GM10266 (cell line): ENCODE measurements at regions not wholly inside any gene's neighbourhood (a gene's known extent, or its start where the extent isn't known, plus 50 kb on each side); places are given as distances from the start of the nearest gene placed in this dataset.
"Not testable (repeated sequence)": the region's sequence is repeated elsewhere in the genome, so short reads cannot be mapped to it uniquely, and the experiment has no call there.

ENCODE experiments used
- DNase-seq: peaks from one replicate; pipeline ENCODE4 v3.0.0; 2012; ENCODE audit errors: extremely low spot score
- CTCF ChIP-seq: IDR thresholded peaks from 2 replicates; pipeline ENCODE4 v1.5.1; 2012; ENCODE audit warnings: mild to moderate bottlenecking, low read depth; ENCODE audit not compliant: control insufficient read depth, insufficient read depth; ENCODE audit errors: missing control alignments

GRCh38 chr1:184818646-184819045 is 64.0 kb upstream of the EDEM3 start:
- no peak for DNase-seq

GRCh38 chr1:184817003-184817402 is 62.3 kb upstream of the EDEM3 start:
- DNase-seq = not testable (repeated sequence)

More at GRCh38 chr1:184818646-184819045, 64.0 kb upstream of the EDEM3 start:
- TF ChIP-seq CTCF = no peak

- no peak for DNase-seq
- no peak for TF ChIP-seq CTCF
Observed at GRCh38 chr1:184813528-184814089, 59.0 kb upstream of the EDEM3 start.

GRCh38 chr1:184811439-184812111 is 56.9 kb upstream of the EDEM3 start:
- no peak for DNase-seq
- no peak for TF ChIP-seq CTCF

GRCh38 chr1:184810735-184811343 is 56.2 kb upstream of the EDEM3 start:
- TF ChIP-seq CTCF = no peak
- no peak for DNase-seq

- DNase-seq = no peak
- no peak for TF ChIP-seq CTCF
Observed at GRCh38 chr1:184806296-184806721, 51.7 kb upstream of the EDEM3 start.

- TF ChIP-seq CTCF = peak; percentile 98
- peak; percentile 77 for DNase-seq
Observed at GRCh38 chr1:184805667-184806295, 51.1 kb upstream of the EDEM3 start.
